RWPE2 (cell line): ENCODE measurements at regions not wholly inside any gene's neighbourhood (a gene's known extent, or its start where the extent isn't known, plus 50 kb on each side); places are given as distances from the start of the nearest gene placed in this dataset.

Experiments used
- ATAC-seq: fragments of 200-7000 bp; cut with Tn5 transposase; 3 replicates; pipeline ENCODE4 v1.9.1; 2021; ENCODE audit warnings: low read depth
- DNase-seq: peaks from one replicate; pipeline ENCODE4 v3.0.0-alpha.2; 2020; ENCODE audit warnings: low spot score
- H3K27ac ChIP-seq: fragments of 450-650 bp; 2 replicates; pipeline ENCODE4 v1.5.1; 2017; ENCODE audit warnings: mild to moderate bottlenecking; ENCODE audit not compliant: poor library complexity, severe bottlenecking
- H3K27me3 ChIP-seq: fragments of 250-450 bp; sonication (Bioruptor Pico); 2 replicates; pipeline ENCODE4 v1.5.1; 2021; ENCODE audit warnings: mild to moderate bottlenecking, moderate library complexity; ENCODE audit not compliant: insufficient read depth, poor library complexity, severe bottlenecking
- H3K36me3 ChIP-seq: fragments of 250-450 bp; sonication (Bioruptor Pico); 2 replicates; pipeline ENCODE4 v1.5.1; 2020; ENCODE audit warnings: low read depth, mild to moderate bottlenecking, moderate library complexity
- H3K4me1 ChIP-seq: fragments of 250-450 bp; sonication (Bioruptor Pico); 2 replicates; pipeline ENCODE4 v1.5.1; 2021; ENCODE audit warnings: mild to moderate bottlenecking, moderate library complexity; ENCODE audit not compliant: insufficient read depth, poor library complexity, severe bottlenecking
- H3K4me3 ChIP-seq: fragments of 250-450 bp; sonication (Bioruptor Pico); 2 replicates; pipeline ENCODE4 v1.5.1; 2021; ENCODE audit warnings: mild to moderate bottlenecking, moderate library complexity; ENCODE audit not compliant: severe bottlenecking
- H3K9me3 ChIP-seq: fragments of 250-450 bp; sonication (Bioruptor Pico); 2 replicates; pipeline ENCODE4 v1.5.1; 2021; ENCODE audit warnings: mild to moderate bottlenecking, moderate library complexity; ENCODE audit not compliant: severe bottlenecking
- CTCF ChIP-seq: fragments of 450-650 bp; IDR thresholded peaks from one replicate; pipeline ENCODE4 v1.5.1; 2017; ENCODE audit warnings: mild to moderate bottlenecking, moderate library complexity; ENCODE audit not compliant: poor library complexity, severe bottlenecking

DNA sequence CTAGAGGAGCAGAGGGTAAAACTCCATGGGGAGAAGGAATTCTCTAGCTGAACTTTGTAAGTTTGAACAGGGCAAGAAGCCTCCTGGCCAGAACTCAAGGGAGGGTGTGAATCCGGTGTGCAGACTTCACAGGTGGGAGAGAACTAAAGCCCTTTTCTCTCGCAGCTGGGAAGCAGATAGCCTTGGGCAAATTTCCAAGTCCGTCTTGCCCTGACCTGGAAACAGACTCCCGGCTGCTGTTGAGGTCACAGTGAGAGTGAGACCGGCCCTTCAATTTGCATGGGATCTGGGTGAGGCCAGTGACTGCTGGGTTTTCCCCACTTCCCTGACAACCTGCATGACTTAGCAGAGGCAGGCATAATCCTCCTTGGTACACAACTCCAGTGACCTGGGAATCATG lies 94.5 kb upstream of the ZNF827 start:
- Histone ChIP-seq H3K4me1 (no peaks in the 10 kb centered on the region), H3K4me3 (no peak overlapping the region), H3K27ac (no peak overlapping the region), H3K9me3 (no peaks in the 10 kb centered on the region), H3K27me3 (no peaks in the 10 kb centered on the region), H3K36me3 (no peaks in the 10 kb centered on the region)
- no peak for DNase-seq
- no peak for ATAC-seq
- TF ChIP-seq CTCF = no peak

- TF ChIP-seq CTCF = no peak
- H3K36me3 ChIP-seq = no peaks in the 10 kb centered on the region
- no peaks in the 10 kb centered on the region for H3K9me3 ChIP-seq
- no peaks in the 10 kb centered on the region for H3K4me1 ChIP-seq
- no peaks in the 10 kb centered on the region for H3K27me3 ChIP-seq
- no peak overlapping the region for H3K27ac ChIP-seq
- no peak for DNase-seq
- H3K4me3 ChIP-seq = no peak overlapping the region
- ATAC-seq = no peak
Measured at GRCh38 chr4:146032234-146032860, 93.7 kb upstream of the ZNF827 start.

DNA sequence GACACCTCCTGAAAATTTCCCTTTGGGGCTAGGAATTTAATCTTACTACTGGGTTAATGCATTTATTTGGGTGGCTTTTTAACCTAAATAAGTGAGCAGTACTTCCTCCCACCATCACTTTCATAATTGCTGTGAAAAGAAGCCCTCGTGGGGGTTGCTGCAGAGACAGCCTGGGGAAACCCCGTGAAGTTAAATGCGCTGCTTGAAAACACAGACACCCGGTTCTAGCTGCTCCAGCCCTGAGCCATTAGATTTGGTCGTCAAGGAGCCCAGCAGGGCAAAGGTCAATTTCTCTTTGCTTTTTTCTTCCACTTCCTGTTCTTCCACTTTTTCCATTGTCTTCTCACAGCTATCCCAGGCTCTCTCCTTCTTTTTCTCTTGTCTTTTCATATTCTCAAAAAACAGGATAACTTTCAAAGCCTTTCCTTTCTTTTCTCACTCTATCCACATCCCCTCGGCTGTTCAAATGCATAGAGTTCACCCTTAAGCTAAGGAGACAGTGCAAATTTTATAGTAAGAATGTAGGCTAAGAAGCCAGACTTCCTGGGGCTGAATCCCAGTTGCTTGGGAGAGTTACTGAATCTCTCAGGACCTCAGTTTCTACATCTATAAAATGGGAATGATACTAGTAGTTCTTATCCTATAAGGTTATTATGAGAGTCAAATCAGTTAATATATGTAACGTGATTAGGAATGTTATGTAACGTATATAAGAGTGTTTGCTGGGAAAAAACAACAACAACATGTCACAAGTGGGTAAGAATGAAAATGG lies 91.5 kb upstream of the ZNF827 start:
- no peak for ATAC-seq
- no peak for DNase-seq
- Histone ChIP-seq H3K4me3 (no peak overlapping the region), H3K4me1 (no peaks in the 10 kb centered on the region), H3K9me3 (no peaks in the 10 kb centered on the region), H3K27ac (no peak overlapping the region), H3K27me3 (no peaks in the 10 kb centered on the region), H3K36me3 (no peaks in the 10 kb centered on the region)
- no peak for TF ChIP-seq CTCF

DNA sequence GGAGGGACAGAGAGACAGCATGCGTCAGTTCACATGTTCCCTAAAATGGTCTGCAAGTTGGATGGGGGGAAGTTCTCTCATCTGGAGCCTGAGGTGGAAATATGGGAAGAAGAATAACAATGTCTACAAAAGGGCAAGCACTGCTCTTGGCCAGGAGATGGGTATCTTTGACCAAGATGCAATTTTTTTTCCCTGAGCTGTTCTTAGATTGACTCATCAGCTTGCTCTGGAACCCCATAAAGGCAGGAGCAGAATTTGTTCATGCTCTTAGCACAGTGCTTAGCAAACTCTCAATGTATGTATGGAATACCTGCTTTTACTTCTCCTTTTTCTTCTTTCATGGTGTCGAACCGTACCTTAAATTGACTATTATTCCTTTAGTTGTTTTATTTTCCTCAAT lies 90.5 kb upstream of the ZNF827 start:
- Histone ChIP-seq H3K27me3 (no peaks in the 10 kb centered on the region), H3K27ac (no peak overlapping the region), H3K9me3 (no peaks in the 10 kb centered on the region), H3K4me1 (no peaks in the 10 kb centered on the region), H3K4me3 (no peak overlapping the region), H3K36me3 (no peaks in the 10 kb centered on the region)
- TF ChIP-seq CTCF = no peak
- DNase-seq (no peak), ATAC-seq (no peak; the same call in 2 of the 3 replicates)

DNA sequence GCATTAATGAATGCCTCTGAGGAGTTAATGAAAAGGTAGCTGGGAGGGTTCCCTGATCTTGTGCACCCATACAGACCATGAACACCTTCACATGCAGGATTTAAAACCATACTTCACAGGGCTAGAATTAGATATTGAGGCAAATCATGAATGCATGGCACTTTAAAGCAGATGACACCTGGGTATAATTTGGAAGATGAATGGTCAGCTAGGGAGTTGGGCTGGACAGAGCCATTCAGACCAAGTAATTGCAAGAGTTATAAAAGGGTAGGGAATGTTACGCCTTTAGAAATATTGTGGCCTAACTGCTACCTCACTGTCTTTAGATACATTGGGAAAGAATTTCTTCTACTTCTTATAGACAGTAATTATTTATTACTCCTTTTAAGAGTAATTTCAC lies 89.1 kb upstream of the ZNF827 start:
- no peaks in the 10 kb centered on the region for H3K4me1 ChIP-seq
- ATAC-seq (no peak), DNase-seq (no peak)
- H3K9me3 ChIP-seq = no peaks in the 10 kb centered on the region
- H3K27me3 ChIP-seq = no peaks in the 10 kb centered on the region
- no peak for TF ChIP-seq CTCF
- H3K27ac ChIP-seq = no peak overlapping the region
- H3K4me3 ChIP-seq = no peak overlapping the region
- H3K36me3 ChIP-seq = no peaks in the 10 kb centered on the region
